ENCODE measurements at regions not wholly inside any gene's neighbourhood (a gene's known extent, or its start where the extent isn't known, plus 50 kb on each side); places are given as distances from the start of the nearest gene placed in this dataset.

GRCh38 chr1:118828038-118828437 is 160.1 kb downstream of the TBX15 start:
- Histone ChIP-seq H3K4me3 (no peak overlapping the region), H3K9ac (no peak overlapping the region), H3K79me2 (ENCODE audit: insufficient read depth) (no peaks in the 10 kb centered on the region), H3K36me3 (ENCODE audit: low read depth) (no peaks in the 10 kb centered on the region), H3K9me3 (ENCODE audit: low read depth) (no peaks in the 10 kb centered on the region), H3K27ac (no peak overlapping the region), H2AFZ (no peak overlapping the region), H3F3A (ENCODE audit: insufficient read depth) (no peaks in the 10 kb centered on the region), H3K4me2 (ENCODE audit: unreplicated experiment) (no peak overlapping the region), H3K9me2 (ENCODE audit: insufficient read depth) (no peaks in the 10 kb centered on the region), H3K4me1 (ENCODE audit: insufficient read depth) (no peaks in the 10 kb centered on the region), H4K20me1 (ENCODE audit: insufficient read depth) (no peaks in the 10 kb centered on the region), H3K27me3 (replicated peaks; ENCODE audit: insufficient read depth) (no peaks in the 10 kb centered on the region)
- no peak for DNase-seq
- in situ Hi-C loops (cut with MboI) = no loop called here
- TF ChIP-seq EZH2 (IDR thresholded peaks at IDR 0.05; ENCODE audit: insufficient read depth, poor library complexity, severe bottlenecking) (no peak), EZH2phosphoT487 (IDR thresholded peaks at IDR 0.05; ENCODE audit: insufficient read depth, low read depth) (no peak)

DNA sequence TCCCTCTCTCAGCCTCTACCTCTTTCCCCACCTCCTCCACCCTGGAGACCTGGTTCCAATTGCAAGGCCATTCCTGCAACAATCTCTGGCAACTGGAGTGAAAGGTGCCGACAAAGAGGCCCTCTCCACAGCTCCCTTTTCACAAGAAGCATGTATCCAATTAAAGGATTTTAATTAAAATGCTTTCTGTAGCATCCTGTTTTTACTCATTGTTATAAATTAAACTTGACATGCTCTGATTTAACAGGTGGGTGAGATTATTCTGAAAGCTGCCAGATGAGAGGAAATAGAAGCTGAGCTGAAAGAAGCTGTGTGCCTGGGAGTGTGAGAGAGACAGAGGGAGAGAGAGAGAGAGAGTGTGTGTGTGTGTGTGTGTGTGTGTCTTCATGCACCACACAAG is 160.5 kb downstream of the TBX15 start:
- no peak overlapping the region for H3K4me3 ChIP-seq
- 79 to 89% methylated on average over 1 of the region's 1 CpG for WGBS, 2 experiments (ENCODE audit: low coverage in 1 of 2, low lambda C conversion rate in 2 of 2, missing lambda C conversion rate in 2 of 2)
- H3K79me2 ChIP-seq (ENCODE audit: insufficient read depth) = no peaks in the 10 kb centered on the region
- no peak overlapping the region for H3K4me2 ChIP-seq (ENCODE audit: unreplicated experiment)
- in situ Hi-C loops (cut with MboI) = no loop called here
- no peak for DNase-seq
- no peaks in the 10 kb centered on the region for H3K9me3 ChIP-seq (ENCODE audit: low read depth)
- H3K36me3 ChIP-seq (ENCODE audit: low read depth) = no peaks in the 10 kb centered on the region
- H3F3A ChIP-seq (ENCODE audit: insufficient read depth) = no peaks in the 10 kb centered on the region
- no peak overlapping the region for H3K27ac ChIP-seq
- H3K9ac ChIP-seq = no peak overlapping the region
- H3K27me3 ChIP-seq (replicated peaks; ENCODE audit: insufficient read depth) = no peaks in the 10 kb centered on the region
- TF ChIP-seq EZH2phosphoT487 (IDR thresholded peaks at IDR 0.05; ENCODE audit: insufficient read depth, low read depth) (no peak), EZH2 (IDR thresholded peaks at IDR 0.05; ENCODE audit: insufficient read depth, poor library complexity, severe bottlenecking) (no peak)
- H3K4me1 ChIP-seq (ENCODE audit: insufficient read depth) = no peaks in the 10 kb centered on the region
- no peaks in the 10 kb centered on the region for H4K20me1 ChIP-seq (ENCODE audit: insufficient read depth)
- H2AFZ ChIP-seq = no peak overlapping the region
- H3K9me2 ChIP-seq (ENCODE audit: insufficient read depth) = no peaks in the 10 kb centered on the region

DNA sequence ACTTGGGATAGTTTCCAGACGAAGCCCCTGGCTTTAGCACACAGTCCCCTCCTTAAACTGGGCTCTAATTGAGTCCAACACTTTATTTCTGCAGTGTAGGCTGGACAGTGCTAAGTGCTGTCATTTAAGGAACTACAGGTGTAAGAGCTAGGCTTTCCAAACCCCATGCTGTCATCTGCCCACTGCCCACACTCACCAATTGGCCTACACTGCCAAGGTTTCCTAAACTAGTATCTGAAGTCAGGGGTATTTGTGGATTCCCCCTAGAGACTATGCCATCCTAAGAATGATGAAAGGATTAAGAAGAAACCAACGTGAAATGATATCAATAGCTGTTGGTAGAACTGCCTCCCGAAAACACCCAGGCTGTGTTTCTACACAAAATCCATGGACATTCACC is 160.9 kb downstream of the TBX15 start:
- in situ Hi-C loops (cut with MboI) = no loop called here
- no peaks in the 10 kb centered on the region for H3F3A ChIP-seq (ENCODE audit: insufficient read depth)
- no peak for DNase-seq
- 65 to 70% methylated on average over 3 of the region's 3 CpGs for WGBS, 2 experiments (ENCODE audit: low coverage in 1 of 2, low lambda C conversion rate in 2 of 2, missing lambda C conversion rate in 2 of 2)
- no peaks in the 10 kb centered on the region for H4K20me1 ChIP-seq (ENCODE audit: insufficient read depth)
- no peak overlapping the region for H2AFZ ChIP-seq
- H3K9ac ChIP-seq = no peak overlapping the region
- no peaks in the 10 kb centered on the region for H3K27me3 ChIP-seq (replicated peaks; ENCODE audit: insufficient read depth)
- H3K27ac ChIP-seq = no peak overlapping the region
- H3K36me3 ChIP-seq (ENCODE audit: low read depth) = no peaks in the 10 kb centered on the region
- H3K4me1 ChIP-seq (ENCODE audit: insufficient read depth) = no peaks in the 10 kb centered on the region
- TF ChIP-seq EZH2 (IDR thresholded peaks at IDR 0.05; ENCODE audit: insufficient read depth, poor library complexity, severe bottlenecking) = no peak
- TF ChIP-seq EZH2phosphoT487 (IDR thresholded peaks at IDR 0.05; ENCODE audit: insufficient read depth, low read depth) = no peak
- no peaks in the 10 kb centered on the region for H3K9me3 ChIP-seq (ENCODE audit: low read depth)
- H3K79me2 ChIP-seq (ENCODE audit: insufficient read depth) = no peaks in the 10 kb centered on the region
- no peak overlapping the region for H3K4me3 ChIP-seq
- H3K9me2 ChIP-seq (ENCODE audit: insufficient read depth) = no peaks in the 10 kb centered on the region
- H3K4me2 ChIP-seq (ENCODE audit: unreplicated experiment) = no peak overlapping the region

- Histone ChIP-seq H2AFZ (no peak overlapping the region), H4K20me1 (ENCODE audit: insufficient read depth) (no peaks in the 10 kb centered on the region), H3K9me3 (ENCODE audit: low read depth) (no peaks in the 10 kb centered on the region), H3K27me3 (replicated peaks; ENCODE audit: insufficient read depth) (no peaks in the 10 kb centered on the region), H3K9me2 (ENCODE audit: insufficient read depth) (no peaks in the 10 kb centered on the region), H3K4me2 (ENCODE audit: unreplicated experiment) (no peak overlapping the region), H3K79me2 (ENCODE audit: insufficient read depth) (no peaks in the 10 kb centered on the region), H3K4me1 (ENCODE audit: insufficient read depth) (no peaks in the 10 kb centered on the region), H3F3A (ENCODE audit: insufficient read depth) (no peaks in the 10 kb centered on the region), H3K4me3 (no peak overlapping the region), H3K27ac (no peak overlapping the region), H3K9ac (no peak overlapping the region), H3K36me3 (ENCODE audit: low read depth) (no peaks in the 10 kb centered on the region)
- no peak for DNase-seq
- in situ Hi-C loops (cut with MboI) = no loop called here
- TF ChIP-seq EZH2phosphoT487 (IDR thresholded peaks at IDR 0.05; ENCODE audit: insufficient read depth, low read depth) = no peak
- no peak for TF ChIP-seq EZH2 (IDR thresholded peaks at IDR 0.05; ENCODE audit: insufficient read depth, poor library complexity, severe bottlenecking)
- 88 to 92% methylated on average over 3 of the region's 3 CpGs for WGBS, 2 experiments (ENCODE audit: low coverage in 1 of 2, low lambda C conversion rate in 2 of 2, missing lambda C conversion rate in 2 of 2)
Measured at GRCh38 chr1:118826669-118827068, 161.5 kb downstream of the TBX15 start.

GRCh38 chr1:118825619-118826018 is 162.5 kb downstream of the TBX15 start:
- H3K27ac ChIP-seq = no peak overlapping the region
- no peaks in the 10 kb centered on the region for H3K4me1 ChIP-seq (ENCODE audit: insufficient read depth)
- H3K36me3 ChIP-seq (ENCODE audit: low read depth) = no peaks in the 10 kb centered on the region
- no peak for DNase-seq
- H2AFZ ChIP-seq = no peak overlapping the region
- no peaks in the 10 kb centered on the region for H3F3A ChIP-seq (ENCODE audit: insufficient read depth)
- H3K9ac ChIP-seq = no peak overlapping the region
- H3K9me3 ChIP-seq (ENCODE audit: low read depth) = no peaks in the 10 kb centered on the region
- H3K27me3 ChIP-seq (replicated peaks; ENCODE audit: insufficient read depth) = no peaks in the 10 kb centered on the region
- in situ Hi-C loops (cut with MboI) = no loop called here
- TF ChIP-seq EZH2phosphoT487 (IDR thresholded peaks at IDR 0.05; ENCODE audit: insufficient read depth, low read depth) (no peak), EZH2 (IDR thresholded peaks at IDR 0.05; ENCODE audit: insufficient read depth, poor library complexity, severe bottlenecking) (no peak)
- no peaks in the 10 kb centered on the region for H4K20me1 ChIP-seq (ENCODE audit: insufficient read depth)
- H3K79me2 ChIP-seq (ENCODE audit: insufficient read depth) = no peaks in the 10 kb centered on the region
- H3K4me2 ChIP-seq (ENCODE audit: unreplicated experiment) = no peak overlapping the region
- no peak overlapping the region for H3K4me3 ChIP-seq
- no peaks in the 10 kb centered on the region for H3K9me2 ChIP-seq (ENCODE audit: insufficient read depth)

Data from GM23248 (cell line).